Smooth muscle cell (in vitro differentiated cells): ENCODE measurements at regions not wholly inside any gene's neighbourhood (a gene's known extent, or its start where the extent isn't known, plus 50 kb on each side); places are given as distances from the start of the nearest gene placed in this dataset.

Experiments used
- DNase-seq: peaks from one replicate; lab custom pipeline; 2025; ENCODE audit not compliant: unreplicated experiment; lab: John Stamatoyannopoulos, UW
- H2AFZ ChIP-seq: fragments of 200-600 bp; sonication (generic); 2 replicates; pipeline ENCODE4 v1.6.0; 2016; ENCODE audit warnings: antibody characterized with exemption, low read depth, mild to moderate bottlenecking
- H3F3A ChIP-seq: fragments of 200-600 bp; sonication (generic); 2 replicates; pipeline ENCODE4 v1.6.0; 2017; ENCODE audit warnings: antibody characterized with exemption, low read depth
- H3K27ac ChIP-seq: fragments of 200-600 bp; sonication (generic); 2 replicates; pipeline ENCODE4 v1.5.1; 2016; ENCODE audit warnings: low read depth, mild to moderate bottlenecking
- H3K27me3 ChIP-seq: fragments of 200-600 bp; sonication (generic); 2 replicates; pipeline ENCODE4 v1.6.1; 2016; ENCODE audit warnings: low read depth, mild to moderate bottlenecking
- H3K36me3 ChIP-seq: fragments of 200-600 bp; sonication (generic); 2 replicates; pipeline ENCODE4 v1.5.1; 2016; ENCODE audit warnings: low read depth
- H3K4me1 ChIP-seq: fragments of 200-600 bp; sonication (generic); 2 replicates; pipeline ENCODE4 v1.5.1; 2016; ENCODE audit warnings: low read depth
- H3K4me2 ChIP-seq: fragments of 200-600 bp; sonication (generic); 2 replicates; pipeline ENCODE4 v1.6.0; 2016; ENCODE audit warnings: mild to moderate bottlenecking
- H3K4me3 ChIP-seq: fragments of 200-600 bp; sonication (generic); 2 replicates; pipeline ENCODE4 v1.5.1; 2016; ENCODE audit warnings: mild to moderate bottlenecking
- H3K79me2 ChIP-seq: fragments of 200-600 bp; sonication (generic); 2 replicates; pipeline ENCODE4 v1.6.0; 2016; ENCODE audit warnings: low read depth, mild to moderate bottlenecking
- H3K9ac ChIP-seq: fragments of 200-600 bp; sonication (generic); 2 replicates; pipeline ENCODE4 v1.6.0; 2016; ENCODE audit warnings: low read depth
- H3K9me3 ChIP-seq: fragments of 200-600 bp; sonication (generic); replicated peaks from 2 replicates; pipeline ENCODE4 v1.5.1; 2016; ENCODE audit warnings: low read depth
- H4K20me1 ChIP-seq: fragments of 200-600 bp; sonication (generic); 2 replicates; pipeline ENCODE4 v1.6.0; 2016; ENCODE audit warnings: low read depth
- WGBS: methylation state at CpG from one replicate; pipeline ENCODE4 v1.1.7; 2016; ENCODE audit warnings: low lambda C conversion rate; 5-methylcytosine and 5-hydroxymethylcytosine counted together
- TF ChIP-seq, protein P1 (sequence below): fragments of 200-600 bp; sonication (generic); IDR thresholded peaks from 2 replicates; pipeline ENCODE4 v1.5.1; 2017; ENCODE audit warnings: borderline replicate concordance, mild to moderate bottlenecking, antibody characterized with exemption; ENCODE audit not compliant: insufficient read depth, poor library complexity, severe bottlenecking

DNA sequence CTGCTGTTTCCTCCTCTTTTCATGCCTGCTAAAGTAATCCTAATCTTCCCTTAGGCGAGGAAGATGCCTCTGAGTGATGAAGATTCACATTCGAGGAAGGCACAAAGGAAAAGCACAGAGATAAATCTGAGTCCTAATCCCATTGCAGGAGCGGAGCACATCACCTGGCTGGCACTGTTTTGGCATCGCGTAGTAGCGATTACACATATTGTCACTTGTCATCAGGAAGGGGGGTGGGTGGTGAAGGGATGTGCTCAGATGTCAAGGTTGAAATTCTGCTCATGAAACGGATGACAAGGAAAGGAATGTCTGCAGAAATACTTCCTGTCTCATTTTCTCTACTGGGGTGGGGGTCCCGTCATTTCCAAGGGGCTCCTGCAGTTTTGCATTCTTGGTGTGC, 363.1 kb upstream of the EEF2KMT start:
- WGBS, result 81% methylated on average over 8 of the region's 8 CpGs

GRCh38 chr16:5459863-5460262, 362.3 kb upstream of the EEF2KMT start:
- Histone ChIP-seq H3K9ac (no peak overlapping the region), H3K27me3 (no peaks in the 10 kb centered on the region), H3K27ac (no peak overlapping the region), H3K79me2 (no peaks in the 10 kb centered on the region), H3K4me2 (no peak overlapping the region), H3K9me3 (no peaks in the 10 kb centered on the region), H3K36me3 (no peaks in the 10 kb centered on the region), H2AFZ (no peak overlapping the region), H4K20me1 (no peaks in the 10 kb centered on the region), H3K4me3 (no peak overlapping the region), H3K4me1 (peaks cover 6% of the 10 kb centered on the region), H3F3A (no peaks in the 10 kb centered on the region)
- WGBS, result 88% methylated on average over 6 of the region's 6 CpGs
- TF ChIP-seq, protein P1, sequence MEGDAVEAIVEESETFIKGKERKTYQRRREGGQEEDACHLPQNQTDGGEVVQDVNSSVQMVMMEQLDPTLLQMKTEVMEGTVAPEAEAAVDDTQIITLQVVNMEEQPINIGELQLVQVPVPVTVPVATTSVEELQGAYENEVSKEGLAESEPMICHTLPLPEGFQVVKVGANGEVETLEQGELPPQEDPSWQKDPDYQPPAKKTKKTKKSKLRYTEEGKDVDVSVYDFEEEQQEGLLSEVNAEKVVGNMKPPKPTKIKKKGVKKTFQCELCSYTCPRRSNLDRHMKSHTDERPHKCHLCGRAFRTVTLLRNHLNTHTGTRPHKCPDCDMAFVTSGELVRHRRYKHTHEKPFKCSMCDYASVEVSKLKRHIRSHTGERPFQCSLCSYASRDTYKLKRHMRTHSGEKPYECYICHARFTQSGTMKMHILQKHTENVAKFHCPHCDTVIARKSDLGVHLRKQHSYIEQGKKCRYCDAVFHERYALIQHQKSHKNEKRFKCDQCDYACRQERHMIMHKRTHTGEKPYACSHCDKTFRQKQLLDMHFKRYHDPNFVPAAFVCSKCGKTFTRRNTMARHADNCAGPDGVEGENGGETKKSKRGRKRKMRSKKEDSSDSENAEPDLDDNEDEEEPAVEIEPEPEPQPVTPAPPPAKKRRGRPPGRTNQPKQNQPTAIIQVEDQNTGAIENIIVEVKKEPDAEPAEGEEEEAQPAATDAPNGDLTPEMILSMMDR, result no peak
- DNase-seq, result no peak

More for the DNA sequence above, 363.1 kb upstream of the EEF2KMT start:
- H3K9me3 ChIP-seq, result no peaks in the 10 kb centered on the region
- H2AFZ ChIP-seq, result no peak overlapping the region
- no peaks in the 10 kb centered on the region for H4K20me1 ChIP-seq
- no peak overlapping the region for H3K4me3 ChIP-seq
- no peak overlapping the region for H3K9ac ChIP-seq
- TF ChIP-seq, protein P1, result no peak
- H3K79me2 ChIP-seq, result no peaks in the 10 kb centered on the region
- no peak overlapping the region for H3K27ac ChIP-seq
- no peak for DNase-seq
- H3K4me2 ChIP-seq, result no peak overlapping the region
- no peaks in the 10 kb centered on the region for H3K27me3 ChIP-seq
- no peaks in the 10 kb centered on the region for H3F3A ChIP-seq
- peaks cover 6% of the 10 kb centered on the region for H3K4me1 ChIP-seq
- H3K36me3 ChIP-seq, result no peaks in the 10 kb centered on the region

DNA sequence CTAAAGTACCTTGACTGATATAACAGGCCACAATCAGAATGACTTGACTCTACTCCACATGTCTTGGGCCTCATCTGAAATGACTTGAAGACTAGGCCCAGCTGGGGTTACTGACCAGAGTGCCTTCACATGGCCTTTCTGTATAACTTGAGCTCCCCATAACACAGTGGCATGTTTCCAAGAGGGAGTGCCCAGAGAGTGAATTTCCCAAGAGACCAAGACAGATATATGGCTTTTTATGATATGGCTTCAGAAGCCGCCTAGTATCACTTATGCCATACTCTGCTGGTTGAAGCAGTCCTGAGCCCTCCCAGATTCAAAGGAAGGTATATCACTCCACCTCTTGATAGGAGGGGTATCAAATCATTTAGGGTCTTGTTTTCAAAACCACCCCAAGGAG, 357.5 kb upstream of the EEF2KMT start:
- WGBS, result 94% methylated on average over 1 of the region's 1 CpG
- H3K9ac ChIP-seq, result no peak overlapping the region
- H3K27me3 ChIP-seq, result peaks cover 8% of the 10 kb centered on the region
- no peaks in the 10 kb centered on the region for H3K36me3 ChIP-seq
- no peak overlapping the region for H3K27ac ChIP-seq
- H3K9me3 ChIP-seq, result no peaks in the 10 kb centered on the region
- H3K4me2 ChIP-seq, result no peak overlapping the region
- H2AFZ ChIP-seq, result no peak overlapping the region
- no peak overlapping the region for H3K4me3 ChIP-seq
- no peaks in the 10 kb centered on the region for H3F3A ChIP-seq
- H3K4me1 ChIP-seq, result peaks cover 3% of the 10 kb centered on the region
- no peaks in the 10 kb centered on the region for H3K79me2 ChIP-seq
- TF ChIP-seq, protein P1, result no peak
- no peak for DNase-seq
- no peaks in the 10 kb centered on the region for H4K20me1 ChIP-seq

- Histone ChIP-seq H3F3A (no peaks in the 10 kb centered on the region), H3K4me3 (no peak overlapping the region), H3K9me3 (no peaks in the 10 kb centered on the region), H4K20me1 (no peaks in the 10 kb centered on the region), H3K9ac (no peak overlapping the region), H3K4me1 (peaks cover 4% of the 10 kb centered on the region), H3K27ac (no peak overlapping the region), H2AFZ (no peak overlapping the region), H3K4me2 (no peak overlapping the region), H3K27me3 (peaks cover 12% of the 10 kb centered on the region), H3K36me3 (no peaks in the 10 kb centered on the region), H3K79me2 (no peaks in the 10 kb centered on the region)
- TF ChIP-seq, protein P1, result no peak
- no peak for DNase-seq
Observed at GRCh38 chr16:5454349-5454748, 356.8 kb upstream of the EEF2KMT start.
